GM12891 (cell line): ENCODE measurements at regions not wholly inside any gene's neighbourhood (a gene's known extent, or its start where the extent isn't known, plus 50 kb on each side); places are given as distances from the start of the nearest gene placed in this dataset.
"Not testable (repeated sequence)": the region's sequence is repeated elsewhere in the genome, so short reads cannot be mapped to it uniquely, and the experiment has no call there.

Experiments used
- POLR2A ChIP-seq: IDR thresholded peaks from 2 replicates; pipeline ENCODE4 v1.6.1; 2011; ENCODE audit warnings: low read depth, low read length, control low read depth
- POLR2AphosphoS5 ChIP-seq: IDR thresholded peaks from 2 replicates; pipeline ENCODE4 v1.6.1; 2011; ENCODE audit warnings: low read depth, low read length, control low read depth
- POU2F2 ChIP-seq: IDR thresholded peaks from 2 replicates; pipeline ENCODE4 v1.6.1; 2011; ENCODE audit warnings: low read depth, mild to moderate bottlenecking, control low read depth, low read length, moderate library complexity

DNA sequence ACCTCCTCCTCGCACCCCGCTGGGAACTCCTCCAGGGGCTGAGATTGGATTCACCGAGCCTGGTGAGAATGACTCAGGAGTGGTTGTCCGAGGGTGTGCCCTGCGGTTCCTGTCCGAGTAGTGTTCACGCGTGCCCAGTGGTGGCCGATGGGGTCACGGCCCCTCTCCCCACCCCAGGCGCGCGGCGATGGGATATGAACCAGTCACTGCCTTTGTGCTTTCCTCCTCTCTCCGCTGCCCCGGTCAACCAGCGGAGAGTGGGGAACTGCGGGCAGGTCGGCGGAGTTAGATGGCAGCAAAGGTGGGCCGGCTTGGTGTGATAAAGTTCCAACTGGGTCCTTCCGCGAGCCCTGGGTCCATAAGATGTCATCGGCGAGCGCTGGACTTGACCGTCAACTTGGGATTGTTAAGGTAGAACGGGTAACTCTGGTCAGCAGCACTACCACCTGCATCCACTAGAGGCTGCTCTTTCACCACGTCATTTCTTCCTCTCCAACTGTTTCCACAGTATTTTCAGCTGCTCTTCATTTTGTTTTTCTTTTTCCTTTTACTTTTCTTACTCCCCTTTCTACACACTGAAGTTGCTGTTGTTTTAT, 220.1 kb upstream of the HSFY1 start:
- TF ChIP-seq POLR2A, POLR2AphosphoS5, POU2F2: not testable (repeated sequence)
